ENCODE measurements at regions not wholly inside any gene's neighbourhood (a gene's known extent, or its start where the extent isn't known, plus 50 kb on each side); places are given as distances from the start of the nearest gene placed in this dataset.

DNA sequence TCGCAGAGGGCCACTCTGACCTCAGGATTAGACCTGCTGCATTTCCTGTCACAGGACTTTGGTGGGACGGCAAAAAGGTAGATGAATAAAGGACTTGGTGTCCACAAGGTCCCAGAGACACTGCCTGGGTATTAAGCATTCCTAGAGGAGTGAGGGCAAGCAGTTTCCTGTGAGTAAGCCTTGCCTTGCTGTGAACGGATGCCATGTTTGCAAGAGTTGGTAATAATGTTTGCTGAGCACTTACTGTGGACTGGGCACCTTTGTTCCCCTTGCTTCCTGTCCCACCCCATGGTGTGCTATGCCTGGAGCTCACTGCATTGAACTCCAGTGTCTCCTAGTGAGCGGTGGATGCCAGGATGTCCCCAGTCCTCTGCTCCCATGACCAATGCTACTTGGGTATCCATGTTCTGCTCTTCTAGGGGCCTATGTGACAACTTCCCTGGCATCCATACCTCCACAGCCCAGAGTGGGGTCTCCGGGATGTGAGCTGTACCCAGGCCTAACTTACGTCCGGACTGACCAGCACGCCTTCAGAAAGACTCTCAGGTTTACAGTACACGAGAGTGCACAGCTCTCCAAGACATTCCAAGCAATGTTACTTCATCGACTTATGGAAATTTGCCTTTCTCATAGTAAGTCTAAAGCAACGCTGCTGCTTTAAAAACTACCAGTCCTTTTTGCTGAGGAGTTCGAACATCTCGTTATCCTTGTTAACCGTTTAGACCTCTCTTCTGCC is 95.5 kb upstream of the MSX1 start:
- 88% methylated on average over 12 of the region's 14 CpGs for WGBS (ENCODE audit: insufficient coverage)
- no peaks in the 10 kb centered on the region for H3K36me3 ChIP-seq (ENCODE audit: control insufficient read depth in 4 of 4, insufficient read depth in 4 of 4, low read length in 3 of 4)
- CTCF ChIA-PET: no interaction called here
- peaks cover 0 to 18% (median 14%) of the 10 kb centered on the region in 4 experiments for H3K4me1 ChIP-seq (ENCODE audit: control extremely low read depth in 1 of 4, control insufficient read depth in 4 of 4, insufficient read depth in 4 of 4, low read length in 3 of 4)
- DNase-seq: peak in 1 of 3 donors; percentile 9
- no peak overlapping the region for H3K27ac ChIP-seq (ENCODE audit: insufficient read depth in 1 of 2, low read depth in 1 of 2, low read length in 2 of 2, poor library complexity in 1 of 2, severe bottlenecking in 2 of 2)
- H3K9me3 ChIP-seq (ENCODE audit: control extremely low read depth in 1 of 5, control insufficient read depth in 4 of 5, insufficient read depth in 2 of 5, low read depth in 1 of 5, low read length in 4 of 5): peaks cover 0 to 14% (median 0%) of the 10 kb centered on the region in 5 experiments
- H3K4me3 ChIP-seq (ENCODE audit: control insufficient read depth in 1 of 7, extremely low read depth in 1 of 7, insufficient read depth in 4 of 7, low read depth in 2 of 7, low read length in 6 of 7): no peak overlapping the region
- POLR2A ChIA-PET: interaction anchor here (0.6 kb wide), 1 partner anchor 36 kb away, joined by 3 read pairs; no protein-coding TSS in a partner anchor
- peaks cover 0 to 23% (median 5%) of the 10 kb centered on the region in 5 experiments for H3K27me3 ChIP-seq (replicated peaks in 2 of 5; ENCODE audit: control insufficient read depth in 4 of 5, insufficient read depth in 5 of 5, low read length in 4 of 5)

DNA sequence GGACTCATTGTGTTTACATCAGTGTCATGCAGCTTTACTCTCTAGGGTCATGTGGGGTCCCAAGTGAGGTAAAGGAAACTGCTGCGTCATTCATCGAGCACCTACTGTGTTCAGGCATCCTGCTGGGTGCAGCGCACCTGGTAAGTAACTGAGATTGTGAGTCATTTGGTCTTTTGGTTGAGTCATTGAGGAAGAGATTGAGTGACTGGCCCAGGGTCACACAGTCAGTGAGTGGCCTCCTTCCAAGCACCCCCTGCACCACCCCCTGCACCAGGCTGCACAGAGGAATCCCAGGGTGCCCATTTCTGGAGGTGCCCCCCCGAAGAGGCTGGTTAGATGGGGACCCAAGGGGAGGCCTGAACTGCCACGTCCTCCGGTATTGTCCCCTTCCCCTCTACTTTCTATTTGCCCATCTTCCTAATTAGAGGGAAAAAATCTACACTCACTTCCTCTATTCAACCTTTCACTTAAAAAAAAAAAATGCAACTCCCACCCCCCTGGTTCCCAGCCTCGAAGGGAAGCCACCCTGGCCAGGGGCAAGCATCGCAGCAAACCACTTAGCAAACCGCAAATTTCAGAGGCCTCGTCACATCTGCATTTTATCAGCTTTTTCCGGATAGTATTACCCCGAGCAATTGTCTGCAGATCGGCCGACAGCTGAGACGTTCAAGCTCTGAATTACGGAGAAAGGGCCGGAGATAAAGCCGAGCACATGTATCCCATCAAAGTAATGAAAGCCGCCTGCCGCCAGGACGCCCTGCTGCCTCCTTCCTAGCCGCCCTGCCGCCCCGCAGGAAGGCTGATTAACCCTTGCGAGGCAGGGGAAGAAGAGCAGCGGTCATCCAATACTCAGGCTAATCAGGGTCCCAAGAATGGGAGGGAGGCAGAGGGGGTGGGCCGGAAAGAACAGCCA is 96.3 kb upstream of the MSX1 start:
- Histone ChIP-seq H3K27ac (ENCODE audit: insufficient read depth in 1 of 2, low read depth in 1 of 2, low read length in 2 of 2, poor library complexity in 1 of 2, severe bottlenecking in 2 of 2) (no peak overlapping the region), H3K27me3 (replicated peaks in 2 of 5; ENCODE audit: control insufficient read depth in 4 of 5, insufficient read depth in 5 of 5, low read length in 4 of 5) (peaks cover 0 to 23% (median 5%) of the 10 kb centered on the region in 5 experiments), H3K4me3 (ENCODE audit: control insufficient read depth in 1 of 7, extremely low read depth in 1 of 7, insufficient read depth in 4 of 7, low read depth in 2 of 7, low read length in 6 of 7) (peak overlapping the region in 3 of 7 experiments; percentile 2 to 30 (median 12)), H3K36me3 (ENCODE audit: control insufficient read depth in 4 of 4, insufficient read depth in 4 of 4, low read length in 3 of 4) (no peaks in the 10 kb centered on the region), H3K9me3 (ENCODE audit: control extremely low read depth in 1 of 5, control insufficient read depth in 4 of 5, insufficient read depth in 2 of 5, low read depth in 1 of 5, low read length in 4 of 5) (peaks cover 0 to 14% (median 0%) of the 10 kb centered on the region in 5 experiments), H3K4me1 (ENCODE audit: control extremely low read depth in 1 of 4, control insufficient read depth in 4 of 4, insufficient read depth in 4 of 4, low read length in 3 of 4) (peaks cover 0 to 18% (median 14%) of the 10 kb centered on the region in 4 experiments)
- peak; percentile 61 to 89 (median 86) for DNase-seq
- WGBS (ENCODE audit: insufficient coverage): 10% methylated on average over 25 of the region's 27 CpGs
- ChIA-PET CTCF (interaction anchor here (1.1 kb wide), 1 partner anchor 10 kb away, joined by 3 read pairs; no protein-coding TSS in a partner anchor), POLR2A (no interaction called here)

DNA sequence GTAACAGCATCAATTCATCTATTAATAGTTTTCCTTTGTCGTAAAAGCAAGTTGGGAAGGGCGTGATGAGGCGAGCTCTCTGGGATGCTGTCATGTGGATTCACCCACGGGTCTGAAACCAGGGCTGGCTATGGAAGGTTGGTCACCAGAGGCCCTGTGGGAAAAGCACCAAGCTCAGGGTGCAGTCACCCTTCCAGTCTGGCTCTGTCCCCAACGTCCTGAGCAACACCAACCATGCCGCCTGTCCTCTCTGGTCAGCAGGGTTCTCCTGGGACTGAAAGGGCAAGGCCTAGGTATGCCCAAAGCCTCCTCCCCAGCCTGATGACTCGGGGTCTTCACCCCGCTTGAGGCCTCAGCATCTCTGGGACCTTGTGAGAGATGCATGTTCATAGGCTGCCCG is 97.2 kb upstream of the MSX1 start:
- POLR2A ChIA-PET: no interaction called here
- CTCF ChIA-PET: interaction anchor here (1.1 kb wide), 1 partner anchor 9 kb away, joined by 3 read pairs; no protein-coding TSS in a partner anchor
- 92% methylated on average over 7 of the region's 9 CpGs for WGBS (ENCODE audit: insufficient coverage)

DNA sequence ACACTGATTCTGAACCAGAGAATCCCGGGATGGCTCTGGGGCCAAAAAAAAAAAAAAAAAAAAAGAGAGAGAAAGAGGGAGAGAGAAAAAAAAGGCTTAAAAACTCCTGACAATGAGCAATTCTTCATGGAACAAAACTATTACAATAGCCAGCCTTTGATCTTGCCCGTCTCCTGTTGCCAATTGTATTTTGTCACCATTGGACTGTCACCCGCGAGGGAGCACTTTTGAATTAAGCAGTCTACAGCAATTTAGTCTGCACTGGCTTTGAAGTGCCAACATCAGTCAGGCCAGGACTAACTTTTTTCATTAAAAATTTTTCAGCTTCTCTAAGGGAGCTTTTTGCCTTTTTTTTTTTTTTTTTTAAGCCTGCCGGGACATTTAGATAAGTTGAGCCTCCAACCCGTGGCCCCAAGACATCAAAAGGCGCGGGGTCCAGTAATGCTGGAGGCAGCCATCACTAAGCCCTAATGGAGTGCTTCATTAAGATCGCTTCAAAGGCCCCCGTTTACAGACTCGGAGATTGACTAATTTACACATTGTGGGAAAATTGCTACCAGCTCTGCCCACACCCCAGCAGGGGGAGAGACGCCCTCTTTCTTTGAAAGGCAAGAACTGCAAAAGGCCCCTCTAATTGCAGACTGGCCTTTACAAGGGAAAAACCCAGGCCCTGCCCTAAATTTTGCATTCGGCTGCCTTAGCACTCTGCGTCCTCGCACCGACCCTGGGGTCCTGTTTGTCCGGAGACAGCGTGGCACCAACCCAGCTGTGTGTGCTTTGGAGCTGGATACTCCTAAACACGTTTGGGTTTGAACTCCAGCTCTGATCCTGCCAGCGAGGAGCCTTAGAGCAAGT is 98.1 kb upstream of the MSX1 start:
- Histone ChIP-seq H3K27me3 (replicated peaks in 2 of 5; ENCODE audit: control insufficient read depth in 4 of 5, insufficient read depth in 5 of 5, low read length in 4 of 5) (peaks cover 0 to 28% (median 8%) of the 10 kb centered on the region in 5 experiments), H3K4me1 (ENCODE audit: control extremely low read depth in 1 of 4, control insufficient read depth in 4 of 4, insufficient read depth in 4 of 4, low read length in 3 of 4) (peaks cover 0 to 18% (median 14%) of the 10 kb centered on the region in 4 experiments), H3K4me3 (ENCODE audit: control insufficient read depth in 1 of 7, extremely low read depth in 1 of 7, insufficient read depth in 4 of 7, low read depth in 2 of 7, low read length in 6 of 7) (no peak overlapping the region), H3K36me3 (ENCODE audit: control insufficient read depth in 4 of 4, insufficient read depth in 4 of 4, low read length in 3 of 4) (no peaks in the 10 kb centered on the region), H3K27ac (ENCODE audit: insufficient read depth in 1 of 2, low read depth in 1 of 2, low read length in 2 of 2, poor library complexity in 1 of 2, severe bottlenecking in 2 of 2) (no peak overlapping the region), H3K9me3 (ENCODE audit: control extremely low read depth in 1 of 5, control insufficient read depth in 4 of 5, insufficient read depth in 2 of 5, low read depth in 1 of 5, low read length in 4 of 5) (peaks cover 0 to 4% (median 0%) of the 10 kb centered on the region in 5 experiments)
- WGBS (ENCODE audit: insufficient coverage): 73% methylated on average over 15 of the region's 20 CpGs
- ChIA-PET CTCF (no interaction called here), POLR2A (no interaction called here)
- DNase-seq: peak in 2 of 3 donors; percentile 5

More for the DNA sequence above, 97.2 kb upstream of the MSX1 start:
- peaks cover 0 to 24% (median 5%) of the 10 kb centered on the region in 5 experiments for H3K27me3 ChIP-seq (replicated peaks in 2 of 5; ENCODE audit: control insufficient read depth in 4 of 5, insufficient read depth in 5 of 5, low read length in 4 of 5)
- H3K4me3 ChIP-seq (ENCODE audit: control insufficient read depth in 1 of 7, extremely low read depth in 1 of 7, insufficient read depth in 4 of 7, low read depth in 2 of 7, low read length in 6 of 7): no peak overlapping the region
- no peaks in the 10 kb centered on the region for H3K36me3 ChIP-seq (ENCODE audit: control insufficient read depth in 4 of 4, insufficient read depth in 4 of 4, low read length in 3 of 4)
- no peak overlapping the region for H3K27ac ChIP-seq (ENCODE audit: insufficient read depth in 1 of 2, low read depth in 1 of 2, low read length in 2 of 2, poor library complexity in 1 of 2, severe bottlenecking in 2 of 2)
- H3K9me3 ChIP-seq (ENCODE audit: control extremely low read depth in 1 of 5, control insufficient read depth in 4 of 5, insufficient read depth in 2 of 5, low read depth in 1 of 5, low read length in 4 of 5): peaks cover 0 to 12% (median 0%) of the 10 kb centered on the region in 5 experiments
- peaks cover 0 to 18% (median 14%) of the 10 kb centered on the region in 4 experiments for H3K4me1 ChIP-seq (ENCODE audit: control extremely low read depth in 1 of 4, control insufficient read depth in 4 of 4, insufficient read depth in 4 of 4, low read length in 3 of 4)
- DNase-seq: no peak

DNA sequence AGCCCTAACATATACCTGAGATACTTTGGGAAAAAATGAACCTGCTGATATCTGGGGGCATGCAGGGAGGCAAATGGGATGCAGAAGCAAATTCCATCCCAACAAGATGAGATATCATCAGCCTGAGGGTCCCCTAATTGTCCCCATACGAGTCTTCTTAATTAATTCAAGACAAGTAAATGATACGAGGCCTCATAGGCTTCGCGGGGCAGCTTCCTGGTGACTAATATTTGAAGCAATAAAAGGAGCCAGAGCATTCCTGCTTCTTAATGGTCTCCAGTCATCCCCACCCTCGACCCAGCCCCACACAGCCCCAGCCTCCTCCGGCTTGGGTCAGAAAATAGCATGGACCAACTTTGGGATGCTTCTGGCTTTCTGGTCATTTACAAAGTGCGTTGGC is 99.6 kb upstream of the MSX1 start:
- no peak for DNase-seq
- CTCF ChIA-PET: no interaction called here

DNA sequence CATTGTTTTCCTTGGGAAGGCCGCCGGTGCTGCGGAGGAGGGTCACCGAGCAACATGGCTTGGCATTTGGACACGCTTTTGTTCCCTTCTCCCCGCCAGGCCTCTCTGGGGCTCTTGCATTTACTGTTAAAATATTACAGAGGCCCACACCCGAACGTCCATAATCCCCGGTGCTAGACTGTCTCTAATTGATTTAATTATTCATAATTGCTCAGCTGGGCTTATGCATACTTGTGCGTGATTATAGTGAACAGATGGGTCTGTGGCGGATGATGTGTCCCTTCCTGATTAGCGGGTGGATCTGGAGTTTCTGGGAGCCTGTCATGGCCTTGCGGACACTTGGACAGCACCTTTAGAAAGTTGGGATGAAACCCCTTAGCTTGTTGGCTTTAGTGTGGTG is 100.2 kb upstream of the MSX1 start:
- peaks cover 0 to 18% (median 14%) of the 10 kb centered on the region in 4 experiments for H3K4me1 ChIP-seq (ENCODE audit: control extremely low read depth in 1 of 4, control insufficient read depth in 4 of 4, insufficient read depth in 4 of 4, low read length in 3 of 4)
- H3K27ac ChIP-seq (ENCODE audit: insufficient read depth in 1 of 2, low read depth in 1 of 2, low read length in 2 of 2, poor library complexity in 1 of 2, severe bottlenecking in 2 of 2): no peak overlapping the region
- DNase-seq: no peak
- H3K27me3 ChIP-seq (replicated peaks in 2 of 5; ENCODE audit: control insufficient read depth in 4 of 5, insufficient read depth in 5 of 5, low read length in 4 of 5): peaks cover 2 to 33% (median 13%) of the 10 kb centered on the region in 5 experiments
- no peaks in the 10 kb centered on the region for H3K9me3 ChIP-seq (ENCODE audit: control extremely low read depth in 1 of 5, control insufficient read depth in 4 of 5, insufficient read depth in 2 of 5, low read depth in 1 of 5, low read length in 4 of 5)
- WGBS (ENCODE audit: insufficient coverage): 98% methylated on average over 8 of the region's 13 CpGs
- no peak overlapping the region for H3K4me3 ChIP-seq (ENCODE audit: control insufficient read depth in 1 of 7, extremely low read depth in 1 of 7, insufficient read depth in 4 of 7, low read depth in 2 of 7, low read length in 6 of 7)
- CTCF ChIA-PET: no interaction called here
- no peaks in the 10 kb centered on the region for H3K36me3 ChIP-seq (ENCODE audit: control insufficient read depth in 4 of 4, insufficient read depth in 4 of 4, low read length in 3 of 4)
- POLR2A ChIA-PET: no interaction called here

More for the DNA sequence above, 99.6 kb upstream of the MSX1 start:
- WGBS (ENCODE audit: insufficient coverage): 91% methylated on average over 7 of the region's 7 CpGs
- Histone ChIP-seq H3K36me3 (ENCODE audit: control insufficient read depth in 4 of 4, insufficient read depth in 4 of 4, low read length in 3 of 4) (no peaks in the 10 kb centered on the region), H3K9me3 (ENCODE audit: control extremely low read depth in 1 of 5, control insufficient read depth in 4 of 5, insufficient read depth in 2 of 5, low read depth in 1 of 5, low read length in 4 of 5) (no peaks in the 10 kb centered on the region), H3K4me3 (ENCODE audit: control insufficient read depth in 1 of 7, extremely low read depth in 1 of 7, insufficient read depth in 4 of 7, low read depth in 2 of 7, low read length in 6 of 7) (no peak overlapping the region), H3K27ac (ENCODE audit: insufficient read depth in 1 of 2, low read depth in 1 of 2, low read length in 2 of 2, poor library complexity in 1 of 2, severe bottlenecking in 2 of 2) (no peak overlapping the region), H3K27me3 (replicated peaks in 2 of 5; ENCODE audit: control insufficient read depth in 4 of 5, insufficient read depth in 5 of 5, low read length in 4 of 5) (peaks cover 2 to 31% (median 11%) of the 10 kb centered on the region in 5 experiments), H3K4me1 (ENCODE audit: control extremely low read depth in 1 of 4, control insufficient read depth in 4 of 4, insufficient read depth in 4 of 4, low read length in 3 of 4) (peaks cover 0 to 18% (median 14%) of the 10 kb centered on the region in 4 experiments)
- POLR2A ChIA-PET: no interaction called here
